HS-5 (cell line): ENCODE measurements at regions not wholly inside any gene's neighbourhood (a gene's known extent, or its start where the extent isn't known, plus 50 kb on each side); places are given as distances from the start of the nearest gene placed in this dataset.
"Not testable (repeated sequence)": the region's sequence is repeated elsewhere in the genome, so short reads cannot be mapped to it uniquely, and the experiment has no call there.

Experiments
- DNase-seq: peaks from one replicate; pipeline ENCODE4 v3.0.0-alpha.2; 2012; ENCODE audit warnings: low read depth

GRCh38 chr19:28596561-28597071 is 616.3 kb downstream of the UQCRFS1 start:
- DNase-seq, result no peak

GRCh38 chr19:28595722-28596480 is 617.0 kb downstream of the UQCRFS1 start:
- DNase-seq, result no peak

DNA sequence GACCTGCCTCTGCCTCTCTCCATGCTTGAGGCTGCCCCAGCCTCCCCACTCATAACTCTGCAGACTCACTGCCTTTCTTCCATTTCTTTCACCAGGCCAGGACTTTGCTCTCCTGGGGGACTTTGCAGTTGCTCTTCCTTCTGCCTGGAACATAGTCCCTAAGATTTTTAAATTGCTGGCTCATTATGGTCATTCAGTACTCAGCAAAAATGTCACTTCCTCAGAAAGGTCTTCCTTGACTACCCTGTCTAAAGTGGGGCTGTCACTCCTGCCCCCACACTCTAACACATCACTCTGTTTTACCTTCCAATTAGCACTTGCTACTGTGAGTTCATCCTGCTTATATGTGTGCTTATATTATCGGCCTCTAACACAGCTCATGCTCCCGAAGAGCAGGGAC is 618.2 kb downstream of the UQCRFS1 start:
- no peak for DNase-seq

GRCh38 chr19:28589991-28590411 is 623.0 kb downstream of the UQCRFS1 start:
- not testable (repeated sequence) for DNase-seq

GRCh38 chr19:28586474-28586873 is 626.5 kb downstream of the UQCRFS1 start:
- no peak for DNase-seq

DNA sequence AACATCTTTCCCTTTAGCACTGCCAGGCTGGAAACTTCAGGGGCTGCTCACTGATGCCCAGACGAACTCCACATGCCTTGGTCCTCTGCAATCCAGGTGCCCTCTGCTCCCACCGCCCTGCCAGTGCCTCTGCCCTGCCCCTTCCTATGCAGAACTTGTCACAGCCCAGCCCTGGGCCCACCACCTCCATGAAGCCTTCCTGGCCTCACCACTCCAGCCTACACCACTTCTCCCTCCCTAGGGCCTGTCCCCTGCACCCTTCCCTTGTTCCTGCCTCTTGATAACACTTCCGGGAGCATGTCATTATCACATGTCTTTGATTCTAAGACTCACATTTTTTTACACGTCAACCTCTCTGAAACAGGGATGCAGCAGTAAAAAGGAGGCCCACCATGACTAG is 627.2 kb downstream of the UQCRFS1 start:
- no peak for DNase-seq

- no peak for DNase-seq
Observed at GRCh38 chr19:28583713-28584112, 629.2 kb downstream of the UQCRFS1 start.

DNA sequence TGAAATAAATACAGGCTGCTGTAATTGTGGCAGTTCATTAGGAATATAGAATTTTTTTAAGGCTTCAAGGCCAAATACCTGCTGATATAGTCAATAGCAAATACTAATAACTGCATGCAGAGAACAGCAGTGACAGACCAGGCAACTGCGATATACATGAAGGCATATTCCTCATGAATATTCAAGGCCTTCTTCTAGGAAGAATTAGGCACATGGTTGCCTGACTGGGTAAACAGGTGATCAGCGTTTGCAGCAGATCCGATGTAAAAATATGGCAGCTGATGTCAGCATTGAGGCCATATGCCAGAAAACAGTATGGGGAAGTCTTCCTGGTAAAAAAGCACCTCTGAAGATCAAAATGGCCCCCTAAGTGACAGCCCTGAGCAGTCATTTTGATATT is 629.7 kb downstream of the UQCRFS1 start:
- DNase-seq, result no peak

DNA sequence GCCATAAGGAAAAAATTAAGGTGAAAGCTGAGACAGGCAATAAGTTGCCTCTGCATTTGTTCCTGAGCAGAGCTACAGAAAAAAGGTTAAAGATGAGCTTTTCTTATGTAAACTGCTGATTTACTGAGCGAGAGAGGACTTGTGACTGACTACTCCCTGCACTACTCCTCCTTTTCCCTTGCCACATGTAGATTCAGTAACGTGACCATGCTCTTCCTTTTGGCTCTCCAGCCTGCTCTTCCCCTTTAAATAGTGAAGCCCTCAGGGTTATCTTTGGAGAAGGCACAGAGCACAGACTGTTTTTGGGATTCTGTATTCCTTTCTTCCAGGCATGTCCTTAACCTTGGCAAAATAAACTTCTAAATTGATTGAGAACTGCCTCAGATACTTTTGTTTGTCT is 630.2 kb downstream of the UQCRFS1 start:
- DNase-seq, result no peak

DNA sequence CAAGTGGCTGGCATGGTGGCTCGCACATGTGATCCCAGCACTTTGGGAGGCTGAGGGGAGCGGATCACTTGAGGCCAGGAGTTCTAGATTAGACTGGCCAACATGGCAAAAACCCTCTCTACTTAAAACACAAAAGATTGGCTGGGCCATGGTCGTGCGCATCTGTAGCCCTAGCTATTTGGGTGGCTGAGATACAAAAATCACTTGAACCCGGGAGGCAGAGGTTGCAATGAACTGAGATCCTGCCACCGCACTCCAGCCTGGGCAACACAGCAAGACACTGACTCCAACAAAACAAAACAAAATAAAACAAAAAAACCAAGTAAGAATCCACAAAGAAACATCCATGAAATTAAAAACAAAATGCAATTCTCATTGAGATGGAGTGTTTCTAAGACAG is 630.6 kb downstream of the UQCRFS1 start:
- no peak for DNase-seq

GRCh38 chr19:28581468-28581770 is 631.5 kb downstream of the UQCRFS1 start:
- DNase-seq, result no peak

DNA sequence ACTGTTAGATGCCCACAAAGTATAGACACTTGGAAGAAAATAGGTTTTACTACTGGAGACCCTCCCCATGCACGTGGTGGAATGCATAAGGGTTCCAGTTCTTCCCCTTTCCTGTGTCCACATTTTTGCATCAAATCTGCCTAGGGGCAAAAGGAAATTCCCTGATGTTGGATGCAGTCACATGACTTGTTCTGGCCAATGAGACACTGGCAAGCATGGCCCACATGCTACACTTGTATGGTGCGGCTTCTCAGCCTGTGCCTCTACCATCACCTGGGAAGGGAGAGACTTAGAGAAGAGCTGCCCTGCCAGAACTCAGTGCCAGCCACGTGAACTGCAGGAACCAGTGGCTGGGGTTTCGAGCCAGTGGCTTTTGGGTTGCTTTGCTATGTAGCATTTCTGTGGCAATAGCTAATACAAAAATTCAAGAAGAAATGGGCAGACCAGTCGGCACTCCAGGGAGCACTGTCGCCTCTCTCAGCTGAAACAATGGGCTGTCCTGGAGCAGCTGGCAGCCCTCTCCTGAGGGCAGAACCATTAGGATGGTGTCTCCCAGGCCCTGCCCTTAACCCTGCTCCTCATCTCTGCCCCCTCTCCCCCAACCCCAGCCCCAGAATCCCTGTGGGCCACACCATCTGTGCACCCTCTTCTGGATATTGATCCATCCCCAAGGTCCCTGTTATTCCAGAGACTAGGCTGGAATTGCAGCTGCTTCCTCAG is 634.0 kb downstream of the UQCRFS1 start:
- no peak for DNase-seq

DNA sequence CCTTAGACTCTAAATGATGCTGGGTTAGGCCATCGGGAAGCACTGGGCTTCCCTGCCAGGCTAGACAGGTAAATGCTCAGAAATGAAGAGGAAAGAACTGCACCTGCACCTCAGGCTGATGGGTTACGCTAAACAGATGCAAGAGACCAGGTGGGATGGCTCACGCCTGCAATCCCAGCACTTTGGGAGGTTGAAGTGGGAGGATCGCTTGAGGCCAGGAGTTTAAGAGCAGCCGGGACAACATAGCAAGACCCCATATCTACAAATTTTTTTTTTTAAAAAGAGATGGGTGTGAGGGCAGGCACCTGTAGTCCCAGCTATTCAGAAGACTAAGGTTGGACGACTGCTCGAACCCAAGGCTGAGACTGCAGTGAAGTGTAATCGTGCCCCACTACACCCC is 634.7 kb downstream of the UQCRFS1 start:
- DNase-seq, result no peak

GRCh38 chr19:28577666-28578065 is 635.3 kb downstream of the UQCRFS1 start:
- DNase-seq, result no peak

GRCh38 chr19:28577233-28577632 is 635.7 kb downstream of the UQCRFS1 start:
- DNase-seq, result no peak

DNA sequence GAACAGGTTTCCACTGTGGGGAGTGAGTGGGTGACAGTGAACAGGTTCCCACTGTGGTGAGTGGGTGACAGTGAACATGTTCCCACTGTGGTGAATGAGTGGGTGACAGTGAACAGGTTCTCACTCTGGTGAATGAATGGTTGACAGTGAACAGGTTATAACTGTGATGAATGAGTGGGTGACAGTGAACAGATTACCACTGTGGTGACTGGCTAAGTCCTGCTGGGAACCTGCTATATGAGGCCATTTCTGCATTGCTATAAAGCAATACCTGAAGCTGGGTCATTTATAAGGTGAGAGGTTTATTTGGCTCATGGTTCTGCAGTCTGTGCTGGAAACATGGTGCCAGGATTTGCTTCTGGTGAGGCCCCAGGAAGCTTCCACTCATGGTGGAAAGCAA is 637.1 kb downstream of the UQCRFS1 start:
- DNase-seq, result no peak

GRCh38 chr19:28575312-28575711 is 637.6 kb downstream of the UQCRFS1 start:
- not testable (repeated sequence) for DNase-seq

DNA sequence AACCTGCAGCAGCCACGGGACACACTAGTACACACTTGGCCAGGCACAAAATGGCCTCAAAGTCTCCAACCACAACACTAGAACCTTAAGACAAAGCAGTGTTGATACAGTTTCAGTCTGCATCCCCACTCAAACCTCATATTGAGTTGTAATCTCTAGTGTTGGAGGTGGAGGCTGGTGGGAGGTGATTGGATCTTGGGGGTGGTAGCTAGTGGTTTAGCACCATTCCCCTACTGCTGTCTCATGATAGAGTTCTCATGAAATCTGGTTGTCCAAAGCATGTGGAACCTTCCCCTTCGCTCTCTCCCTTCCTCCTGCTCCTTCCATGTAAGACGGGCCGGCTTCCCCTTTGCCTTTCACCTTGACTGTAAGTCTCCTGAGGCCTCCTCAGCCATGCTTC is 638.7 kb downstream of the UQCRFS1 start:
- no peak for DNase-seq

DNA sequence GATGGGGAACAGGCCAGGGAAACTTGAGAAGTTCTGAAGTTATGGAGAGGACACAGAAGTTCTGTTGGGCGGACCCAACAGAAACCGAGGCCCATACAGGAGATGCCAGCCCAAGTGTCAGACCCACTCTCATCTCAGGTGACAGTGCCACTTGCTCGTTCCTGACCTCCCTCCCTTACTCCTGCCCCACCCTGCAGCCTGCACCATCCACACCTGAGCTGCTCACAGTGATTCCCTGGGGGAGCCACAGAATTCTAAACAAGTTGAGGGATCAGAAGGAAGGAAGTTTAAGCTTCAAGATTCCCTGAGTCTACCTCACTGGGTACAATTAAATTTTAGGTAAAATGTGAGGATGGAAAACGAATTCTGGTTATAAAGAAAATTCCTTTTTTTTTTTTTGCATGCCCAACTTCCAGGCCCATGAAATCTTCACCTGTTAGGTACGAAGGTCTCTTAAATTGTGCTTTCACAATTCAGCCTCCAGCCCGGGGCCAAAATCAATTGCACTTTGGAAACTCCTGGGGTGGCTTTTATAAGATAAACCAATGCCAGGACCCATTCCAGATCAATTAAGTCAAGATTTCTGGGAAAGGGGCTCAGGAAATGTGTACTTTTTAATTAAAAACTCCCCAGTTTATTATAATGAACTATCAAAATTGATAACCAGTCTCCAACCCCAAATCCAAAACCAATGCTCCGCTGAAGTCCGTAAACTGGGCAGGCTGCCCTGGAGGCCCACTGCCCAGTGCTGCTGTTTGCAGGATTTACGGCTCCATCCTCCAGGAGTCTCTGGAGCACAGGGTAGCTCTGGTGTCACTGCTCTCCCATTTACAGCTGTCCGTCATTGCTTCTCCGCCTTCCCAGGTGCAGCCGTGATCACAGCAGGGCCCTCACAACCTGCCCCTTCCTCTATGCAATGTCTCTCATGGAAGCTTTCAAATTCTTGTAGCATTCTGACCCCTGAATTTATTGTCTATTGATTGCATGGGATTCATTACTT is 643.5 kb downstream of the UQCRFS1 start:
- DNase-seq, result no peak

DNA sequence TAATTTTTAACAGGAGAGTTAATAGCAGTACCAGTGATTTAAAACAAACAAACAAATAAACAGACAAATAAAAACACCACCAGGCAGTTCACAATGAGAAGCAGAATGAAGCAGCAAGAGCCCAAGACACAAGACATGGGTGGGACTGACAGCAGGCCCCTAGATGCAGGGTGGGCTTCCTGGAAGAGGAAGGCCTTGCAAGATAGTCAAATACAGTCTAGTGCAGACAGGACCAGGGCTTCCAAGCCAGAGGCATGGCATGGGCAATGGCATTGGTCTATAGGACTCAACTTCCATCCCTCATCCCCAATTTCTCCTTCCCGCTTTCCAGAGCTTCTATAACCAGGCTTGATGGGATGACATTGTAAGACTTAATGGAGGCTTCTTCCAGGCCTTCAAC is 645.1 kb downstream of the UQCRFS1 start:
- DNase-seq, result no peak

- no peak for DNase-seq
Observed at GRCh38 chr19:28563964-28564921, 648.7 kb downstream of the UQCRFS1 start.
